WTC11 (cell line): ENCODE measurements at regions not wholly inside any gene's neighbourhood (a gene's known extent, or its start where the extent isn't known, plus 50 kb on each side); places are given as distances from the start of the nearest gene placed in this dataset.
"Not testable (repeated sequence)": the region's sequence is repeated elsewhere in the genome, so short reads cannot be mapped to it uniquely, and the experiment has no call there.

Source experiments
- ATF2 ChIP-seq: sonication (generic); formaldehyde crosslinking; IDR thresholded peaks from 2 replicates; pipeline ENCODE4 v1.8.1; 2022; ENCODE audit warnings: low read depth, missing genetic modification reagents, borderline replicate concordance
- CREM ChIP-seq: sonication (generic); formaldehyde crosslinking; IDR thresholded peaks from 2 replicates; pipeline ENCODE4 v1.8.1; 2022; ENCODE audit warnings: mild to moderate bottlenecking, missing genetic modification reagents, moderate library complexity
- CTCF ChIP-seq: fragments of 200-600 bp; IDR thresholded peaks from 2 replicates; pipeline ENCODE4 v1.8.0; 2022; ENCODE audit warnings: antibody characterized with exemption
- FOXJ3 ChIP-seq: sonication (generic); formaldehyde crosslinking; IDR thresholded peaks from 2 replicates; pipeline ENCODE4 v1.9.0; 2021; ENCODE audit warnings: missing genetic modification reagents, mild to moderate bottlenecking, borderline replicate concordance
- GABPB1 ChIP-seq: sonication (generic); formaldehyde crosslinking; IDR thresholded peaks from 2 replicates; pipeline ENCODE4 v1.8.1; 2023; ENCODE audit warnings: mild to moderate bottlenecking, missing genetic modification reagents
- MAX ChIP-seq: sonication (generic); formaldehyde crosslinking; IDR thresholded peaks from 2 replicates; pipeline ENCODE4 v1.8.0; 2022; ENCODE audit warnings: mild to moderate bottlenecking, missing genetic modification reagents
- MXD4 ChIP-seq: fragments of 250-450 bp; sonication (Bioruptor Pico); IDR thresholded peaks from 2 replicates; pipeline ENCODE4 v1.8.0; 2021; ENCODE audit warnings: mild to moderate bottlenecking, moderate library complexity, borderline replicate concordance
- NR2C2 ChIP-seq: sonication (generic); formaldehyde crosslinking; IDR thresholded peaks from 2 replicates; pipeline ENCODE4 v1.8.0; 2022; ENCODE audit warnings: mild to moderate bottlenecking, missing genetic modification reagents
- RELA ChIP-seq: sonication (generic); formaldehyde crosslinking; IDR thresholded peaks from 2 replicates; pipeline ENCODE4 v1.8.1; 2022; ENCODE audit warnings: missing genetic modification reagents, mild to moderate bottlenecking, borderline replicate concordance
- RORB ChIP-seq: fragments of 250-450 bp; sonication (Bioruptor Pico); IDR thresholded peaks from 2 replicates; pipeline ENCODE4 v1.9.0; 2021; ENCODE audit warnings: mild to moderate bottlenecking
- SMAD4 ChIP-seq: sonication (generic); formaldehyde crosslinking; IDR thresholded peaks from 2 replicates; pipeline ENCODE4 v1.8.0; 2022; ENCODE audit warnings: mild to moderate bottlenecking, missing genetic modification reagents
- STAT6 ChIP-seq: sonication (generic); formaldehyde crosslinking; conservative IDR thresholded peaks from 2 replicates; pipeline ENCODE4 v1.8.1; 2023; ENCODE audit warnings: mild to moderate bottlenecking, low read depth, missing genetic modification reagents, moderate library complexity

GRCh38 chr18:78800102-78800851, 179.3 kb upstream of the SALL3 start:
- not testable (repeated sequence) for TF ChIP-seq FOXJ3 (CRISPR knock-in tag); CTCF; GABPB1; RORB; MXD4 (CRISPR knock-in tag); STAT6; ATF2 (CRISPR knock-in tag); RELA (CRISPR knock-in tag); MAX; CREM; SMAD4 (CRISPR knock-in tag); NR2C2 (CRISPR knock-in tag)
